ENCODE measurements at regions not wholly inside any gene's neighbourhood (a gene's known extent, or its start where the extent isn't known, plus 50 kb on each side); places are given as distances from the start of the nearest gene placed in this dataset.

- TF ChIP-seq, protein P1, sequence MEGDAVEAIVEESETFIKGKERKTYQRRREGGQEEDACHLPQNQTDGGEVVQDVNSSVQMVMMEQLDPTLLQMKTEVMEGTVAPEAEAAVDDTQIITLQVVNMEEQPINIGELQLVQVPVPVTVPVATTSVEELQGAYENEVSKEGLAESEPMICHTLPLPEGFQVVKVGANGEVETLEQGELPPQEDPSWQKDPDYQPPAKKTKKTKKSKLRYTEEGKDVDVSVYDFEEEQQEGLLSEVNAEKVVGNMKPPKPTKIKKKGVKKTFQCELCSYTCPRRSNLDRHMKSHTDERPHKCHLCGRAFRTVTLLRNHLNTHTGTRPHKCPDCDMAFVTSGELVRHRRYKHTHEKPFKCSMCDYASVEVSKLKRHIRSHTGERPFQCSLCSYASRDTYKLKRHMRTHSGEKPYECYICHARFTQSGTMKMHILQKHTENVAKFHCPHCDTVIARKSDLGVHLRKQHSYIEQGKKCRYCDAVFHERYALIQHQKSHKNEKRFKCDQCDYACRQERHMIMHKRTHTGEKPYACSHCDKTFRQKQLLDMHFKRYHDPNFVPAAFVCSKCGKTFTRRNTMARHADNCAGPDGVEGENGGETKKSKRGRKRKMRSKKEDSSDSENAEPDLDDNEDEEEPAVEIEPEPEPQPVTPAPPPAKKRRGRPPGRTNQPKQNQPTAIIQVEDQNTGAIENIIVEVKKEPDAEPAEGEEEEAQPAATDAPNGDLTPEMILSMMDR (IDR thresholded peaks at IDR 0.05 in 8 of 11, conservative IDR thresholded peaks at IDR 0.05 in 3 of 11): no peak
- TF ChIP-seq POLR2AphosphoS5 (IDR thresholded peaks at IDR 0.05): no peak
- no peak for TF ChIP-seq POLR2A (IDR thresholded peaks at IDR 0.05)
These were observed 500.0 kb upstream of the FRG1 start for GRCh38 chr4:189440716-189441115.

All from spleen (tissue), 7 donors.